RCC 7860 (cell line): ENCODE measurements at regions not wholly inside any gene's neighbourhood (a gene's known extent, or its start where the extent isn't known, plus 50 kb on each side); places are given as distances from the start of the nearest gene placed in this dataset.

ENCODE experiments used
- DNase-seq: peaks from one replicate; pipeline ENCODE4 v3.0.0-alpha.2; 2015; ENCODE audit warnings: low spot score
- FAIRE-seq: peaks from 2 replicates; lab custom pipeline; 2012; peaks lifted over from hg19 to GRCh38; lab: Jason Lieb, UNC

DNA sequence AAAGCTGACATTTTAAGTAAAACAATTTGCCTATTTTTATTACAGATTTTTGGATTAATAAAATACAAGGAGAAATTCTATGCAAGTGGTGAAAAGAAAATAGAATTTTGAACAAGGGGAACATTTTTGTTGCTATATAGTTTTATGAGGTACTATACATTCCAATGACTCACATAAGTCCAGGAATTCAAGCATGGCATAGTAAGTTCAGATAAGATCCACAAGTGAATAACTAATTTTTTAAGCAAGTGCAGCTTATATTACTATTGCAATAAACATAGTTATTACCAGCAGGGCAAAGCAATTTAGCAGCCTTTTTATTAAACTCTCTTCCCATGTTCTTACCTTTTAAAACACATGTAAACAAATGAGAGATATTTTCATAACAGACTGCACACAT is 1123.5 kb upstream of the LRRN3 start:
- no peak for DNase-seq
- no peak for FAIRE-seq

DNA sequence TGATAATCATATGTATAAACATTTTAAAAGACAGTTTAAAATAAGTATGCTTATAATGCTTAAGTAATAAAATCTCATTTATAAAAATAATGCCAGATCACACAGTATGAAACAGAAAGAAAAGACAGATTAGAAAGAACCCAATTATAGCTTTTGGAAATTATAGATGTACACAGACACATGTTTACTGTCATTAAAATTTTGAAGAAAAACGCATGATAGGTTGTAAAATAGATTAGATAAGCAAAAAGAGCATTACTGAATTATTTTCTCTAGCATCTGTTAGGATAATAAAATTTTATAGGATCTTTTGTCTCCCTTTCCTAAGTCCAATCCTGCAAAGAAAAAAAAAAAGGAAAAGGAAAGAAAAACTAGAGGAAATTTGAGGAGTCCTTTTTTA is 1107.3 kb upstream of the LRRN3 start:
- FAIRE-seq: no peak
- no peak for DNase-seq

DNA sequence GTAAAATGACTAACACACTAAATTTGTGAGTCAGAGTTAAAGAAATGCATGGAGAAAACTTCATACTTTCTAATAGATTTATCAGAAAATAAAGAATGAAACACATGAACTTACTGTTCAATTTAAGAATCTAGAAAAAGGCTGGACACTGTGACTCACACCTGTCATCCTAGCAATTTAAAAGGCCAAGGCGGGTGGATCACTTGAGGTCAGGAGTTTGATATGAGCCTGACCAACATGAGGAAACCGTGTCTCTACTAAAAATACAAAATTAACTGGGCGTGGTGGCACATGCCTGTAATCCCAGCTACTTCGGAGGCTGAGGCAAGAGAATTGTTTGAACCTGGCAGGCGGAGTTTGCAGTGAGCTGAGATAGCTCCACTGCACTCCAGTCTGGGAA is 1106.2 kb upstream of the LRRN3 start:
- FAIRE-seq: no peak
- DNase-seq: no peak

GRCh38 chr7:109986701-109987100 is 1104.2 kb upstream of the LRRN3 start:
- FAIRE-seq: no peak
- no peak for DNase-seq

DNA sequence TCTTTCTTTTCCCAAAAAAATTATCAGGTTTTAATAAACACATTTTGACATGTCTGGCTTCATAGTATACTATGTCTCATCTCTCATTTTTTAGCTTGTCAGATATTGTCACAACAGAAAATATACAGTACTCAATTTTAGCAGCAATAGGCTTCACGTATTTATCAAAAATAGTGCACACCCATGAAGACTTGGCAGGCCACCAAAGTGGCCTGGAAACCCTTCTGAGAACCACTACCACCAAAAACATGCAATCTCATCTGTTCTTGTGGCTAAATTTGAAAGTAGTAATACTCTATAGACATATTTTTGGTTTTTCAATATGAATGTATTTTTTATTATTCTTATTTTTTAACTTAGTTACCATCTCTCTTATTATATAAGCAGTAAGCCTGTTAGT is 1094.5 kb upstream of the LRRN3 start:
- FAIRE-seq (no peak), DNase-seq (no peak)

DNA sequence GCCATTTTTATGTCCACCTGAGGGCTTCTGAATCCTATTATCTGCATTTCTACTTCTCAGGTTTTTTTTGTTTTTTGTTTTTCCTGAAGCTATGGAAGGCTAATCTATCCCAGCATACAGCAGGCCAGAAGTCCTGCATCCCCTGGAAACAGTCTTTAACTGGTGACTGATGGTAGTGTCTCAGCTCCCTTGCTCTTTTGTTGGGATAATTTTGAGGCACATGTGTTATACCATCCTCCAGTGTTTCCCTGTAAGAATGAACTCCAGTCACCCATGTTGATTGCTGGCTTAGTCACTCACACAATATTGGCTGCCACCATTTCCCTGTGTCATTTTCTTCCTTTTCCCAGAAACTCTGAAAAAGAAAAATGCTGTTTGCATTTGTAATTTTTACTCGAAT is 1094.0 kb upstream of the LRRN3 start:
- FAIRE-seq (no peak), DNase-seq (no peak)

- no peak for FAIRE-seq
Measured at GRCh38 chr7:109997837-109998236, 1093.1 kb upstream of the LRRN3 start.

GRCh38 chr7:110001254-110001938 is 1089.5 kb upstream of the LRRN3 start:
- DNase-seq (no peak), FAIRE-seq (no peak)

More at GRCh38 chr7:109997837-109998236, 1093.1 kb upstream of the LRRN3 start:
- no peak for DNase-seq

GRCh38 chr7:110003827-110004226 is 1087.1 kb upstream of the LRRN3 start:
- DNase-seq (no peak), FAIRE-seq (no peak)

GRCh38 chr7:110007320-110008063 is 1083.4 kb upstream of the LRRN3 start:
- no peak for FAIRE-seq
- no peak for DNase-seq

- no peak for DNase-seq
- no peak for FAIRE-seq
Measured at GRCh38 chr7:110010359-110010758, 1080.6 kb upstream of the LRRN3 start.

GRCh38 chr7:110017405-110017804 is 1073.5 kb upstream of the LRRN3 start:
- no peak for FAIRE-seq
- no peak for DNase-seq

GRCh38 chr7:110027385-110027784 is 1063.5 kb upstream of the LRRN3 start:
- FAIRE-seq: no peak
- DNase-seq: no peak

GRCh38 chr7:110043519-110043918 is 1047.4 kb upstream of the LRRN3 start:
- FAIRE-seq: no peak
- no peak for DNase-seq

GRCh38 chr7:110050785-110051184 is 1040.1 kb upstream of the LRRN3 start:
- FAIRE-seq (no peak), DNase-seq (no peak)

- DNase-seq (no peak), FAIRE-seq (no peak)
Measured at GRCh38 chr7:110051372-110051771, 1039.6 kb upstream of the LRRN3 start.

- no peak for FAIRE-seq
- DNase-seq: no peak
Measured at GRCh38 chr7:110056331-110056730, 1034.6 kb upstream of the LRRN3 start.

- FAIRE-seq: no peak
Measured at GRCh38 chr7:110058401-110058800, 1032.5 kb upstream of the LRRN3 start.

DNA sequence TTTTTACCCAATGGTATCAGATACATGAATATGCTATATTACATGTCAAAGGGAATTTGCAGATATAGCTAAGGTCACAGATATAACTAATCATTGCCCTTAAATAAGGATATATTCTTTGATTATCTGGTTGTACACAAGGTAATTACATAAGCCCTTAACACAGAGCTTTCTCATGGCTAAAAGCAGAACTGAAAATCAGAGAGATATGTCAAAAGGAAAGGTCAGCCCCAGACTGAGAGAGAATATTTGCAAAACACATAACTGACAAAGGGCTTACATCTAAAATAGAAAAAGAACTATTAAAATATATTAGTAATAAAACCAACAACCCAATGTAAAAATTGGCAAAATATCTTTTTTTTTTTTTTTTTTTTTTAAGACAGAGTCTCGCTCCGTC is 1029.5 kb upstream of the LRRN3 start:
- no peak for FAIRE-seq
- DNase-seq: no peak

More at GRCh38 chr7:110058401-110058800, 1032.5 kb upstream of the LRRN3 start:
- DNase-seq: no peak

- DNase-seq (no peak), FAIRE-seq (no peak)
Measured at GRCh38 chr7:110065121-110065520, 1025.8 kb upstream of the LRRN3 start.

- no peak for DNase-seq
- no peak for FAIRE-seq
Measured at GRCh38 chr7:110066843-110067242, 1024.1 kb upstream of the LRRN3 start.

- DNase-seq: no peak
- FAIRE-seq: no peak
Measured at GRCh38 chr7:110071192-110071591, 1019.7 kb upstream of the LRRN3 start.
